K562 (cell line): ENCODE measurements at regions not wholly inside any gene's neighbourhood (a gene's known extent, or its start where the extent isn't known, plus 50 kb on each side); places are given as distances from the start of the nearest gene placed in this dataset.

ENCODE experiments used
- ATAC-seq: fragments of 200-7000 bp; cut with Tn5 transposase; 3 replicates; pipeline ENCODE4 v1.9.1; 2020; ENCODE audit warnings: moderate library complexity
- BruUV-seq: library from RNA; stranded (reverse); fragments of 400-500 nt; replicated peaks from 2 replicates; lab custom pipeline; 2021; lab: Mats Ljungman, UMichigan
- CTCF ChIA-PET: fragments of 300-600 bp; formaldehyde crosslinking; extraction: SDS; loops from one replicate; lab custom pipeline; 2021; ENCODE audit warnings: low intra/inter-chr PET ratio; lab: Yijun Ruan, JAX
- POLR2A ChIA-PET: fragments of 300-600, 350-650 bp; sonication (Branson Sonifier 250); formaldehyde crosslinking; extraction: SDS; loops from one replicate; lab custom pipeline; 2021; ENCODE audit warnings: antibody characterized with exemption, inconsistent platforms; lab: Yijun Ruan, JAX
- DNase-seq, 4 experiments: peaks; one replicate each; pipeline versions ENCODE4 v3.0.0 to v3.0.0-alpha.2; 2011 to 2018; ENCODE audit warnings: low spot score in 3 of 4, mixed read lengths in 3 of 4; ENCODE audit errors: extremely low read depth in 1 of 4
- FAIRE-seq: peaks from 2 replicates; lab custom pipeline; 2011; peaks lifted over from hg19 to GRCh38; lab: Jason Lieb, UNC
- H2AFZ ChIP-seq: 2 replicates; pipeline ENCODE4 v1.6.0; 2011; ENCODE audit warnings: low read depth, low read length, control low read depth, inconsistent platforms
- H3K27ac ChIP-seq: fragments of 200-600 bp; 3 replicates; pipeline ENCODE4 v1.8.0; 2011; ENCODE audit warnings: low read depth, mild to moderate bottlenecking, control low read depth, inconsistent platforms, low read length, moderate library complexity, mixed read lengths; ENCODE audit errors: extremely low read depth
- H3K27me3 ChIP-seq, 2 experiments: fragments of 300-600 bp in 1 of 2; 2 replicates in 1 of 2; 3 replicates in 1 of 2; pipeline versions ENCODE4 v1.6.0 to v1.8.0; 2011; ENCODE audit warnings: inconsistent platforms in 2 of 2, low read length in 2 of 2, mild to moderate bottlenecking in 1 of 2, mixed read lengths in 1 of 2, moderate library complexity in 1 of 2; ENCODE audit not compliant: control insufficient read depth in 2 of 2, insufficient read depth in 2 of 2
- H3K36me3 ChIP-seq: fragments of 300-600 bp; 3 replicates; pipeline ENCODE4 v1.8.0; 2011; ENCODE audit warnings: mild to moderate bottlenecking, low read length, inconsistent platforms; ENCODE audit not compliant: control insufficient read depth, insufficient read depth
- H3K4me1 ChIP-seq, 2 experiments: fragments of 200-600 bp in 1 of 2; replicated peaks in 1 of 2; 2 replicates in 1 of 2; 3 replicates in 1 of 2; pipeline versions ENCODE4 v1.5.1 to v1.8.0; 2011; ENCODE audit warnings: inconsistent platforms in 2 of 2, low read length in 2 of 2, mild to moderate bottlenecking in 1 of 2, mixed read lengths in 1 of 2, moderate library complexity in 1 of 2; ENCODE audit not compliant: control insufficient read depth in 2 of 2, insufficient read depth in 2 of 2
- H3K4me2 ChIP-seq: 2 replicates; pipeline ENCODE4 v1.6.1; 2011; ENCODE audit warnings: low read length, control low read depth, inconsistent platforms, mixed read lengths; ENCODE audit not compliant: insufficient read depth
- H3K4me3 ChIP-seq: fragments of 200-600 bp; sonication (generic), shearing (Covaris generic); 2 replicates; pipeline ENCODE4 v1.5.1; 2016; ENCODE audit warnings: control low read depth, inconsistent platforms
- H3K79me2 ChIP-seq: fragments of 200-600 bp; 3 replicates; pipeline ENCODE4 v1.8.0; 2011; ENCODE audit warnings: low read length, inconsistent platforms; ENCODE audit not compliant: control insufficient read depth, insufficient read depth
- H3K9ac ChIP-seq, 2 experiments: 2 replicates each; pipeline versions ENCODE4 v1.6.0 to v1.6.1; 2011; ENCODE audit warnings: low read depth in 2 of 2, low read length in 2 of 2, control low read depth in 1 of 2, inconsistent platforms in 1 of 2, mild to moderate bottlenecking in 1 of 2, mixed read lengths in 1 of 2; ENCODE audit not compliant: insufficient read depth in 1 of 2
- H3K9me1 ChIP-seq: one replicate; pipeline ENCODE4 v1.6.0; 2011; ENCODE audit warnings: inconsistent platforms, mild to moderate bottlenecking, low read length, moderate library complexity; ENCODE audit not compliant: control insufficient read depth, insufficient read depth
- H3K9me3 ChIP-seq: replicated peaks from 2 replicates; pipeline ENCODE4 v1.5.1; 2011; ENCODE audit warnings: low read depth, low read length, inconsistent platforms; ENCODE audit not compliant: control insufficient read depth, insufficient read depth
- H4K20me1 ChIP-seq: replicated peaks from 2 replicates; pipeline ENCODE4 v1.6.1; 2011; ENCODE audit warnings: low read length, inconsistent platforms, mixed read lengths; ENCODE audit not compliant: control insufficient read depth, insufficient read depth
- ARNT ChIP-seq, 2 experiments: fragments of 450-650 bp; IDR thresholded peaks; 2 replicates each; pipeline ENCODE4 v1.6.1; 2016; ENCODE audit warnings: mild to moderate bottlenecking in 1 of 2
- DIDO1 ChIP-seq: fragments of 450-650 bp; IDR thresholded peaks from 2 replicates; pipeline ENCODE4 v1.6.1; 2016; ENCODE audit warnings: low read depth, missing biosample characterization, missing genetic modification characterization
- DLX4 ChIP-seq: fragments of 250-450 bp; sonication (Bioruptor Pico); IDR thresholded peaks from 2 replicates; pipeline ENCODE4 v1.6.1; 2021; ENCODE audit warnings: mild to moderate bottlenecking
- EZH2 ChIP-seq: IDR thresholded peaks from 2 replicates; pipeline ENCODE4 v1.6.1; 2012; ENCODE audit warnings: low read depth, mild to moderate bottlenecking, inconsistent platforms, low read length, borderline replicate concordance
- GTF2A2 ChIP-seq: IDR thresholded peaks from 2 replicates; pipeline ENCODE4 v1.6.1; 2016; ENCODE audit warnings: mild to moderate bottlenecking, missing genetic modification characterization, missing compliant biosample characterization
- JUNB ChIP-seq: fragments of 450-650 bp; formaldehyde crosslinking; conservative IDR thresholded peaks from 2 replicates; pipeline ENCODE4 v1.4.0; 2020; ENCODE audit warnings: mild to moderate bottlenecking
- NFIC ChIP-seq: fragments of 450-650 bp; IDR thresholded peaks from 2 replicates; pipeline ENCODE4 v1.6.1; 2017; ENCODE audit warnings: mild to moderate bottlenecking, inconsistent platforms
- SP1 ChIP-seq: sonication (generic); formaldehyde crosslinking; IDR thresholded peaks from 2 replicates; pipeline ENCODE4 v1.8.1; 2022; ENCODE audit warnings: mild to moderate bottlenecking, missing genetic modification reagents
- TRIM24 ChIP-seq, 2 experiments: fragments of 450-650 bp; IDR thresholded peaks; 2 replicates each; pipeline ENCODE4 v1.6.1; 2016
- ZFPM2 ChIP-seq: fragments of 250-450 bp; sonication (Bioruptor Pico); IDR thresholded peaks from 2 replicates; pipeline ENCODE4 v1.5.1; 2022; ENCODE audit warnings: mild to moderate bottlenecking
- ZNF280A ChIP-seq: fragments of 450-650 bp; IDR thresholded peaks from 2 replicates; pipeline ENCODE4 v1.6.1; 2018; ENCODE audit warnings: mild to moderate bottlenecking, low read depth; ENCODE audit not compliant: partially characterized antibody
- ZNF316 ChIP-seq: fragments of 450-650 bp; IDR thresholded peaks from 2 replicates; pipeline ENCODE4 v1.6.1; 2016
- ZNF764 ChIP-seq: fragments of 250-450 bp; sonication (Bioruptor Pico); IDR thresholded peaks from 2 replicates; pipeline ENCODE4 v1.4.0; 2020; ENCODE audit warnings: low read depth, mild to moderate bottlenecking, moderate library complexity
- ZNF785 ChIP-seq: fragments of 250-450 bp; sonication (Bioruptor Pico); IDR thresholded peaks from 2 replicates; pipeline ENCODE4 v1.4.0; 2020; ENCODE audit warnings: mild to moderate bottlenecking
- WGBS: fragments of 100-300 bp; shearing (Covaris generic); methylation state at CpG from one replicate; pipeline ENCODE4 v1.1.6; 2016; ENCODE audit warnings: low coverage, mixed read lengths; ENCODE audit not compliant: insufficient coverage; ENCODE audit errors: missing lambda C conversion rate; 5-methylcytosine and 5-hydroxymethylcytosine counted together
- in situ Hi-C: fragments of 300-500 bp; cut with MboI; formaldehyde crosslinking; loops from 4 replicates; pipeline ENCODE4 v1.15.0; 2018; ENCODE audit warnings: inconsistent platforms, mixed read lengths
- intact Hi-C: fragments of 100-400 bp; cut with micrococcal nuclease; formaldehyde crosslinking; loops from 2 replicates; pipeline ENCODE4 v1.14.2; 2022

GRCh38 chr4:10207116-10207515 is 90.5 kb upstream of the WDR1 start:
- no peaks in the 10 kb centered on the region for H3K79me2 ChIP-seq
- no peak overlapping the region for H3K9ac ChIP-seq
- TF ChIP-seq TRIM24 (IDR thresholded peaks at IDR 0.05) (no peak), ZNF785 (no peak), SP1 (CRISPR knock-in tag) (no peak), DIDO1 (tag) (no peak), ZFPM2 (no peak), EZH2 (no peak), DLX4 (CRISPR knock-in tag) (no peak), JUNB (CRISPR knock-in tag) (no peak), ZNF316 (no peak), ZNF764 (no peak), ARNT (IDR thresholded peaks at IDR 0.05) (no peak), GTF2A2 (tag) (no peak), NFIC (no peak), ZNF280A (no peak)
- no peaks in the 10 kb centered on the region for H3K9me3 ChIP-seq
- H3K4me1 ChIP-seq, result peaks cover 18 to 40% of the 10 kb centered on the region in 2 experiments
- no peaks in the 10 kb centered on the region for H3K9me1 ChIP-seq
- BruUV-seq, result no TSS peak
- intact Hi-C loops, result no loop called here
- H3K4me3 ChIP-seq, result no peak overlapping the region
- H2AFZ ChIP-seq, result no peak overlapping the region
- no peak for DNase-seq
- ChIA-PET POLR2A (interaction anchor here (1.1 kb wide), 1 partner anchor 10 kb away, joined by 4 read pairs; no protein-coding TSS in a partner anchor), CTCF (no interaction called here)
- ATAC-seq, result no peak
- in situ Hi-C loops, result no loop called here
- no peaks in the 10 kb centered on the region for H3K27me3 ChIP-seq
- H4K20me1 ChIP-seq, result no peaks in the 10 kb centered on the region
- WGBS, result 60% methylated on average over 4 of the region's 4 CpGs
- no peak overlapping the region for H3K4me2 ChIP-seq
- H3K36me3 ChIP-seq, result no peaks in the 10 kb centered on the region
- no peak overlapping the region for H3K27ac ChIP-seq
- no peak for FAIRE-seq
